Left kidney (tissue), 1 donor: ENCODE measurements at regions not wholly inside any gene's neighbourhood (a gene's known extent, or its start where the extent isn't known, plus 50 kb on each side); places are given as distances from the start of the nearest gene placed in this dataset.

Experiments used
- DNase-seq: peaks from one replicate; pipeline ENCODE4 v3.0.0-alpha.2; 2013

DNA sequence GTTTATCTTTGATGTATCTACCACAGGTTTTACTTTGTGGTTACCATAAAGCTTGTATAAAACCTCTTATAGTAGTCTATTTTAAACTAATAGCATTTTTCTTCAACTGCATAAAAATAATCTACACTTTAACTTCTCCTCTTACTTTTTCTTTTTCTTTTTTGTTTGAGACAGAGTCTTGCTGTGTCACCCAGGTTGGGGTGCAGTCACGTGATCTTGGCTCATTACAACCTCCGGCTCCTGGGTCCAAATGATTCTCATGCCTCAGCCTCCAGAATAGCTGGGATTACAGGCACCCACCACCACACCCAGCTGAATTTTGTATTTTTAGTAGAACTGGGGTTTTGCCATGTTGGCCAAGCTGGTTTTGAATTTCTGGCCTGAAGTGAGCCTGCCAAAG is 53.4 kb upstream of the ZKSCAN2 start:
- DNase-seq: no peak
